H1 (cell line): ENCODE measurements at regions not wholly inside any gene's neighbourhood (a gene's known extent, or its start where the extent isn't known, plus 50 kb on each side); places are given as distances from the start of the nearest gene placed in this dataset.

Source experiments
- CTCF ChIA-PET: fragments of 300-600 bp; sonication (Branson Sonifier 250); formaldehyde crosslinking; loops from one replicate; lab custom pipeline; 2021; ENCODE audit not compliant: partially characterized antibody; lab: Charles Lee
- POLR2A ChIA-PET: fragments of 300-600 bp; sonication (Branson Sonifier 250); formaldehyde crosslinking; loops from one replicate; lab custom pipeline; 2021; ENCODE audit warnings: inconsistent platforms; ENCODE audit not compliant: partially characterized antibody; lab: Charles Lee
- DNase-seq, 2 experiments: peaks; one replicate each; pipeline versions ENCODE4 v3.0.0 to v3.0.0-alpha.2; 2010 to 2022; ENCODE audit warnings: low spot score in 2 of 2, low read depth in 1 of 2, mixed read lengths in 1 of 2
- FAIRE-seq: peaks from 2 replicates; lab custom pipeline; 2011; peaks lifted over from hg19 to GRCh38; lab: Jason Lieb, UNC
- H2AFZ ChIP-seq: 2 replicates; pipeline ENCODE4 v1.8.1; 2012; ENCODE audit warnings: low read length, inconsistent platforms
- H2AK5ac ChIP-seq: 2 replicates; pipeline ENCODE4 v1.6.1; 2013; ENCODE audit warnings: low read depth, low read length
- H2BK120ac ChIP-seq: replicated peaks from 2 replicates; pipeline ENCODE3; 2013; ENCODE audit warnings: low read depth, low read length, inconsistent platforms
- H2BK12ac ChIP-seq: 2 replicates; pipeline ENCODE4 v1.6.1; 2013; ENCODE audit warnings: low read depth, low read length
- H2BK15ac ChIP-seq: 2 replicates; pipeline ENCODE4 v1.6.1; 2013; ENCODE audit warnings: low read length
- H2BK20ac ChIP-seq: 2 replicates; pipeline ENCODE4 v1.6.1; 2013; ENCODE audit warnings: low read length
- H2BK5ac ChIP-seq: 2 replicates; pipeline ENCODE4 v1.6.1; 2013; ENCODE audit warnings: low read depth, low read length
- H3K14ac ChIP-seq: 2 replicates; pipeline ENCODE4 v1.6.1; 2013; ENCODE audit warnings: inconsistent platforms; ENCODE audit not compliant: insufficient read length
- H3K18ac ChIP-seq: 2 replicates; pipeline ENCODE4 v1.6.1; 2013; ENCODE audit warnings: low read length; ENCODE audit errors: extremely low read depth
- H3K23ac ChIP-seq: 2 replicates; pipeline ENCODE4 v1.6.1; 2013; ENCODE audit warnings: inconsistent platforms; ENCODE audit not compliant: insufficient read length
- H3K23me2 ChIP-seq: 2 replicates; pipeline ENCODE4 v1.6.1; 2013; ENCODE audit warnings: low read depth, low read length
- H3K27ac ChIP-seq: 2 replicates; pipeline ENCODE4 v1.6.1; 2011; ENCODE audit warnings: low read depth, low read length, inconsistent platforms
- H3K27me3 ChIP-seq, 4 experiments: replicated peaks in 1 of 4; 1 replicate in 1 of 4; 2 replicates in 3 of 4; pipeline versions ENCODE4 v1.6.1 to v1.8.1; 2011 to 2013; ENCODE audit warnings: low read length in 3 of 4, mild to moderate bottlenecking in 3 of 4, inconsistent platforms in 2 of 4, mixed read lengths in 2 of 4, moderate library complexity in 1 of 4; ENCODE audit not compliant: control insufficient read depth in 3 of 4, insufficient read depth in 3 of 4; ENCODE audit errors: extremely low read depth in 1 of 4
- H3K36me3 ChIP-seq, 4 experiments: 2 replicates each; pipeline versions ENCODE4 v1.6.1 to v1.8.1; 2011 to 2013; ENCODE audit warnings: mild to moderate bottlenecking in 4 of 4, low read length in 3 of 4, moderate library complexity in 2 of 4, control low read depth in 1 of 4, inconsistent platforms in 1 of 4; ENCODE audit not compliant: insufficient read depth in 4 of 4, control insufficient read depth in 2 of 4
- H3K4ac ChIP-seq: replicated peaks from 2 replicates; pipeline ENCODE3; 2013; ENCODE audit warnings: low read length, low read depth, mixed read lengths, inconsistent platforms; ENCODE audit not compliant: insufficient read length
- H3K4me1 ChIP-seq, 4 experiments: replicated peaks in 1 of 4; 1 replicate in 1 of 4; 2 replicates in 3 of 4; pipeline versions ENCODE4 v1.6.1 to v1.8.1; 2011 to 2013; ENCODE audit warnings: low read length in 3 of 4, inconsistent platforms in 2 of 4, mixed read lengths in 1 of 4; ENCODE audit not compliant: insufficient read depth in 4 of 4, control insufficient read depth in 3 of 4
- H3K4me2 ChIP-seq, 2 experiments: 2 replicates each; pipeline versions ENCODE4 v1.6.1 to v1.8.1; 2011 to 2013; ENCODE audit warnings: low read depth in 2 of 2, low read length in 2 of 2, control low read depth in 1 of 2, inconsistent platforms in 1 of 2, mild to moderate bottlenecking in 1 of 2; ENCODE audit not compliant: insufficient read depth in 1 of 2
- H3K4me3 ChIP-seq, 4 experiments: fragments of 200-600, 300-600 bp in 1 of 4; sonication (generic), shearing (Covaris generic), sonication (Bioruptor Twin) in 1 of 4; 2 replicates each; pipeline versions ENCODE4 v1.5.1 to v1.8.1; 2011 to 2016; ENCODE audit warnings: low read length in 4 of 4, low read depth in 3 of 4, control low read depth in 2 of 4, inconsistent platforms in 2 of 4, mild to moderate bottlenecking in 2 of 4, mixed read lengths in 1 of 4, moderate library complexity in 1 of 4; ENCODE audit not compliant: insufficient read depth in 2 of 4; ENCODE audit errors: extremely low read depth in 1 of 4
- H3K56ac ChIP-seq: replicated peaks from 2 replicates; pipeline ENCODE3; 2013; ENCODE audit warnings: low read depth, mild to moderate bottlenecking, mixed read lengths, low read length, inconsistent platforms; ENCODE audit not compliant: insufficient read length
- H3K79me1 ChIP-seq: 2 replicates; pipeline ENCODE4 v1.6.1; 2013; ENCODE audit warnings: low read depth, low read length, control low read depth
- H3K79me2 ChIP-seq, 2 experiments: 2 replicates each; pipeline versions ENCODE4 v1.6.1 to v1.8.1; 2012 to 2013; ENCODE audit warnings: low read length in 2 of 2, mild to moderate bottlenecking in 2 of 2, inconsistent platforms in 1 of 2; ENCODE audit not compliant: insufficient read depth in 2 of 2, control insufficient read depth in 1 of 2
- H3K9ac ChIP-seq, 4 experiments: replicated peaks in 1 of 4; 1 replicate in 1 of 4; 2 replicates in 3 of 4; pipeline versions ENCODE4 v1.6.1 to v1.8.1; 2011 to 2013; ENCODE audit warnings: low read depth in 3 of 4, low read length in 3 of 4, control low read depth in 2 of 4, mild to moderate bottlenecking in 2 of 4, moderate library complexity in 2 of 4, inconsistent platforms in 1 of 4; ENCODE audit errors: extremely low read depth in 1 of 4
- H3K9me3 ChIP-seq, 2 experiments: 2 replicates each; pipeline versions ENCODE4 v1.6.1 to v1.8.1; 2012 to 2013; ENCODE audit warnings: mild to moderate bottlenecking in 2 of 2, moderate library complexity in 2 of 2, control low read depth in 1 of 2, inconsistent platforms in 1 of 2, low read depth in 1 of 2, low read length in 1 of 2, mixed read lengths in 1 of 2; ENCODE audit not compliant: insufficient read depth in 2 of 2
- H4K20me1 ChIP-seq, 2 experiments: replicated peaks in 1 of 2; 2 replicates each; pipeline versions ENCODE3 to v1.8.1; 2011 to 2013; ENCODE audit warnings: inconsistent platforms in 2 of 2, low read length in 2 of 2, mild to moderate bottlenecking in 1 of 2; ENCODE audit not compliant: insufficient read depth in 2 of 2, control insufficient read depth in 1 of 2
- H4K5ac ChIP-seq: 2 replicates; pipeline ENCODE4 v1.6.1; 2013; ENCODE audit warnings: low read length, low read depth, mixed read lengths, inconsistent platforms; ENCODE audit not compliant: insufficient read length
- H4K8ac ChIP-seq: 2 replicates; pipeline ENCODE4 v1.8.0; 2013; ENCODE audit warnings: mild to moderate bottlenecking, moderate library complexity, low read length, inconsistent platforms; ENCODE audit not compliant: insufficient read depth; ENCODE audit errors: extremely low read depth
- H4K91ac ChIP-seq: replicated peaks from 2 replicates; pipeline ENCODE3; 2013; ENCODE audit warnings: low read length, mixed read lengths, inconsistent platforms; ENCODE audit not compliant: insufficient read length
- BRCA1 ChIP-seq: IDR thresholded peaks from 2 replicates; pipeline ENCODE4 v1.6.1; 2012; ENCODE audit warnings: low read depth, low read length, improper control_type of control experiment
- CBX5 ChIP-seq: fragments of 300-800, 300-1000 bp; sonication (generic); IDR thresholded peaks from 2 replicates; pipeline ENCODE4 v1.7.1; 2016; ENCODE audit warnings: antibody characterized with exemption, low read length, low read depth
- CHD2 ChIP-seq: IDR thresholded peaks from 2 replicates; pipeline ENCODE4 v1.6.1; 2012; ENCODE audit warnings: low read length, improper control_type of control experiment
- CTBP2 ChIP-seq: IDR thresholded peaks from 2 replicates; pipeline ENCODE4 v1.7.0; 2011; ENCODE audit warnings: borderline replicate concordance, mild to moderate bottlenecking, moderate library complexity, mixed read lengths, low read length; ENCODE audit not compliant: insufficient read depth, insufficient read length
- FOSL1 ChIP-seq: IDR thresholded peaks from 2 replicates; pipeline ENCODE4 v1.6.1; 2011; ENCODE audit warnings: mild to moderate bottlenecking, low read depth, low read length, moderate library complexity; ENCODE audit not compliant: insufficient read depth
- GABPA ChIP-seq: IDR thresholded peaks from 2 replicates; pipeline ENCODE4 v1.6.1; 2011; ENCODE audit warnings: mild to moderate bottlenecking, low read length, moderate library complexity, borderline replicate concordance; ENCODE audit not compliant: insufficient read depth
- NRF1 ChIP-seq: IDR thresholded peaks from 2 replicates; pipeline ENCODE4 v1.6.1; 2011; ENCODE audit warnings: mild to moderate bottlenecking, low read depth, low read length, improper control_type of control experiment
- POU5F1 ChIP-seq: IDR thresholded peaks from 2 replicates; pipeline ENCODE4 v1.6.1; 2011; ENCODE audit warnings: low read depth, mild to moderate bottlenecking, low read length, moderate library complexity
- RNF2 ChIP-seq: fragments of 200-900, 300-1000 bp; sonication (generic); IDR thresholded peaks from 2 replicates; pipeline ENCODE4 v1.7.1; 2016; ENCODE audit warnings: borderline replicate concordance, low read depth, mild to moderate bottlenecking, antibody characterized with exemption, low read length; ENCODE audit not compliant: poor library complexity, severe bottlenecking; ENCODE audit errors: missing control alignments
- SIX5 ChIP-seq: IDR thresholded peaks from 2 replicates; pipeline ENCODE4 v1.6.1; 2011; ENCODE audit warnings: mild to moderate bottlenecking, low read depth, low read length
- SRF ChIP-seq: IDR thresholded peaks from 2 replicates; pipeline ENCODE4 v1.6.1; 2011; ENCODE audit warnings: mild to moderate bottlenecking, low read depth, low read length, moderate library complexity
- TAF7 ChIP-seq: optimal IDR thresholded peaks from 2 replicates; pipeline ENCODE3; 2011; ENCODE audit warnings: low read depth, mild to moderate bottlenecking, inconsistent platforms, low read length, moderate library complexity, borderline replicate concordance
- TBP ChIP-seq: IDR thresholded peaks from 2 replicates; pipeline ENCODE4 v1.6.1; 2011; ENCODE audit warnings: low read depth, low read length, improper control_type of control experiment
- YY1 ChIP-seq: IDR thresholded peaks from 2 replicates; pipeline ENCODE4 v1.6.1; 2011; ENCODE audit warnings: low read depth, mild to moderate bottlenecking, low read length
- WGBS, 2 experiments: shearing (Covaris generic) in 1 of 2; methylation state at CpG; one replicate each; pipeline versions ENCODE4 v1.1.6 to v1.1.7; 2013 to 2015; ENCODE audit warnings: low lambda C conversion rate in 2 of 2, mixed read lengths in 2 of 2, inconsistent platforms in 1 of 2, low coverage in 1 of 2, missing lambda C conversion rate in 1 of 2; ENCODE audit not compliant: insufficient replicate concordance in 2 of 2, insufficient coverage in 1 of 2, insufficient read length in 1 of 2; ENCODE audit errors: extremely low coverage in 1 of 2, missing lambda C conversion rate in 1 of 2; 5-methylcytosine and 5-hydroxymethylcytosine counted together
- TF ChIP-seq, protein P1 (sequence below): IDR thresholded peaks from 2 replicates; pipeline ENCODE4 v1.6.1; 2012; ENCODE audit warnings: inconsistent platforms

- DNase-seq = no peak
Measured at GRCh38 chr11:109968299-109968698, 124.9 kb upstream of the ZC3H12C start.

More at GRCh38 chr11:109968299-109968698, 124.9 kb upstream of the ZC3H12C start:
- H3K4me3 ChIP-seq = no peak overlapping the region
- H4K91ac ChIP-seq = no peak overlapping the region
- no peak overlapping the region for H3K18ac ChIP-seq
- no peak overlapping the region for H3K9ac ChIP-seq
- H3K79me1 ChIP-seq = no peaks in the 10 kb centered on the region
- TF ChIP-seq BRCA1 (no peak), CBX5 (no peak), YY1 (no peak), CTBP2 (no peak), SIX5 (no peak), FOSL1 (no peak), GABPA (no peak), POU5F1 (no peak), RNF2 (no peak), NRF1 (no peak), TBP (no peak), TAF7 (no peak), CHD2 (no peak), SRF (no peak)
- TF ChIP-seq, protein P1, sequence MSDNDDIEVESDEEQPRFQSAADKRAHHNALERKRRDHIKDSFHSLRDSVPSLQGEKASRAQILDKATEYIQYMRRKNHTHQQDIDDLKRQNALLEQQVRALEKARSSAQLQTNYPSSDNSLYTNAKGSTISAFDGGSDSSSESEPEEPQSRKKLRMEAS = no peak
- no peak for FAIRE-seq
- H4K20me1 ChIP-seq = no peaks in the 10 kb centered on the region
- no peaks in the 10 kb centered on the region for H3K79me2 ChIP-seq
- H3K27ac ChIP-seq = no peak overlapping the region
- ChIA-PET POLR2A (no interaction called here), CTCF (interaction anchor here (0.6 kb wide), 1 partner anchor 434 kb away, joined by 3 read pairs; no protein-coding TSS in a partner anchor)
- no peaks in the 10 kb centered on the region for H3K27me3 ChIP-seq
- no peak overlapping the region for H3K56ac ChIP-seq
- no peak overlapping the region for H3K23ac ChIP-seq
- H2BK5ac ChIP-seq = no peak overlapping the region
- no peak overlapping the region for H4K5ac ChIP-seq
- H3K4ac ChIP-seq = no peak overlapping the region
- 92% methylated on average over 3 of the region's 3 CpGs; no CpG with 5 or more reads in 1 of the 2 experiments for WGBS, 2 experiments
- H2BK12ac ChIP-seq = no peak overlapping the region
- H3K4me2 ChIP-seq = no peak overlapping the region
- H3K4me1 ChIP-seq = peaks cover 0 to 6% (median 0%) of the 10 kb centered on the region in 4 experiments; a peak in 1 of 7 replicates
- H2AFZ ChIP-seq = no peak overlapping the region
- no peak overlapping the region for H2AK5ac ChIP-seq
- H4K8ac ChIP-seq = no peak overlapping the region
- H3K9me3 ChIP-seq = no peaks in the 10 kb centered on the region
- no peak overlapping the region for H2BK120ac ChIP-seq
- no peaks in the 10 kb centered on the region for H3K23me2 ChIP-seq
- H3K14ac ChIP-seq = no peak overlapping the region
- H2BK20ac ChIP-seq = no peak overlapping the region
- H3K36me3 ChIP-seq = no peaks in the 10 kb centered on the region; a peak in 1 of 8 replicates
- no peak overlapping the region for H2BK15ac ChIP-seq
